GM18498 (cell line): ENCODE measurements at regions not wholly inside any gene's neighbourhood (a gene's known extent, or its start where the extent isn't known, plus 50 kb on each side); places are given as distances from the start of the nearest gene placed in this dataset.

Source experiments
- ATAC-seq: cut with Tn5 transposase; IDR thresholded peaks from one replicate; pipeline ENCODE4 v1.9.1; 2021; ENCODE audit warnings: mild to moderate bottlenecking, moderate library complexity; ENCODE audit not compliant: unreplicated experiment

- peak; percentile 95 for ATAC-seq
Measured at GRCh38 chr3:16048435-16049318, 125.8 kb upstream of the GALNT15 start.

DNA sequence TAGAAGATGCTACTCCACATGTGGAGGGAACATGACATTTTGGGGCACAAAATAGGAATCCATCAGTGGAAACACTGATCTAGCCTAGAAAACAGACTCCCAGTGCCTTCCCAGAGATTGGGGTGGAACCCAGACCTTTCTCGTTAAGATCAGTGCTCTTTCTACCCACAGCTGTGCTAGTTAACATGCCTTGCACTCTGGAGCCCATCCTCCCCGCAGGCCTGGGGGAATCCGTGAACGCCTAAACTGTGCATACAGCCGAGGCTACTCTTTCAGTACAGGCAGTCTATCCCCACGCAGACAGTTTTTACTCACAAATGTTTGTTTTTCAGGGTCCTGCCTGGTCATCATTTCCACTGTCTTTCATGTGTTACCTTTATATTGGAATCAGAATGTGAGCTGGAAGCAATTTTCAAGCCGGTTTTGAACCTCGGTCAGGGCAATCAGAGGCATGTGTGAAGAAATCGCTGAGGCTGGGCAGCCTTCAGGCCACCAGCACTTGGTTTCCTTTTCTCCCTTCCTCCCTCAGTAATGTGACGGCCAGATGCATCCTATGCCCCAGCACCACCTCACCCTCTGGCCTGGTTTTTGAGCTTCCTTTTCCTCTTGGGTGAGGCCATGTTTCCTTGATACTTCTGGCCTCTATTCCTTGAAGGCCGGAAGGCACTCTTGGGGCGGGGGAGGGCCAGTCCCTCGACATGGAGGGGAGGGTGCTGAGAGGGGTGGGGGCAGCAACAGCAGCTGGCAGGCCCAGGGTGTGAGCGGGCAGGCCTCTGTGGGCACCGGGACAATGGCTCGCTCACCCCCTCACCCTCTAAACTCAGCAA is 123.6 kb upstream of the GALNT15 start:
- ATAC-seq: no peak

- ATAC-seq: no peak
Measured at GRCh38 chr3:16051691-16052090, 122.8 kb upstream of the GALNT15 start.

- ATAC-seq: no peak
Measured at GRCh38 chr3:16052964-16053363, 121.5 kb upstream of the GALNT15 start.

DNA sequence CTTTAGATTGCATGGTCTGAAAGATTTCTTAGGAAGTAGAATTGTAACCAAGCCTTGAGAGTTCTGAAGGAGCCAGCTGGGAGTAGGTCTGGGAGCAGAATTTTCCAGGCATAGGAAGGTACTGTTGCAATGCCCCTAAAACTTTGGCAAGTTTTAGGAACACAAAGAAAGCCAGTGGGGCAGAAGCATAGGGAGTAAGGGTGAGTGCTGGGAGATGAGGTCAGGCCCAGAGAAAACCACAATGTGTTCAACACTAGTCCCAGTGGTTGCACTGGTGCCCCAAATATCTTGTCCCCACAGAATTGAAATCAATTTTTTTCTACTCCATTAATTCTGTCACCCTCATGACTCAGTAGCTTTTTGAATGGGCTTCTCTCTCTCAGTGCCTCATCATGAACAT is 120.7 kb upstream of the GALNT15 start:
- ATAC-seq: no peak

GRCh38 chr3:16055606-16056211 is 118.8 kb upstream of the GALNT15 start:
- ATAC-seq: no peak

DNA sequence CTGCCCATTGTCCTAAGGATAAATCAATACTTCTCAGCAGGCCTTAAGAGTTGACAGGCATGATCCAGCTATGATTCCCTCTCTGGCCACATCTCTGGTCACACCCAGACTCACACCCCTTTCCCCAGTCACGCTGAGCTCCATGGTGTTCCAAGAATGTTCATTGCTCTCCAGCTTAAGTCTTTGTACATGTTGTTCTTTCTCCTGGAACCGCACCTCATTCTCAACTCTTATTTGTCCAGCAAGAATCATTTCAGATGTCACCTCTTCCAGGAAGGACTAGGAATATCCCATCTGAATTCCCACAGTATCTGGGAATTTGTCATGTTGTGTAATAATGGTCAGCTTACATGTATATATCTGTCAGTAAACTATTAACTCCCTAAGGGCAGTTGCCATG is 118.3 kb upstream of the GALNT15 start:
- no peak for ATAC-seq

GRCh38 chr3:16058521-16058920 is 116.0 kb upstream of the GALNT15 start:
- ATAC-seq: no peak

DNA sequence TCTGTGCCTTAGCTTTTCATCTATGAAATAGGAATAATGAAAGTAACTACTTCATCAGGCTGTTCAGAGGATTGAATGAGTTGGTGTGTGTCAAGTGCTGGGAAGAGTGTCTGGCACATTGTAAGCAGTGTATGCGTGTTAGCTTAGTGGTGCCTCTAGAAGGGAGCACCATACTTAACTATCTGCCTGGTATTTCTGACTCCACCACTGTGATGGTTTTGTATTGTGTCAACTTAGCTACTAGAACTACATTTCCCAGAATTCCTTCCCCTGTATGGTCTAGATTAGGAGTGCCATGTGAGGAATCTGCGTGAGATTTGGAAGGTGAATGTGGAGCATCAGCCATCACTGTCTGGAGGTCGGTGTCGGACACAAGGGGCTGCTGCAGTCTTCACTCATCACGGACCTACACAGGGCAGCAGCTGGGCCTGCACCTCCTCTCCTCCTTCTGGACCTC is 115.4 kb upstream of the GALNT15 start:
- no peak for ATAC-seq

GRCh38 chr3:16059711-16060357 is 114.6 kb upstream of the GALNT15 start:
- no peak for ATAC-seq

- no peak for ATAC-seq
Measured at GRCh38 chr3:16060358-16060852, 114.1 kb upstream of the GALNT15 start.

- no peak for ATAC-seq
Measured at GRCh38 chr3:16060945-16061344, 113.5 kb upstream of the GALNT15 start.

GRCh38 chr3:16061491-16061890 is 113.0 kb upstream of the GALNT15 start:
- ATAC-seq: no peak

GRCh38 chr3:16063603-16064002 is 110.9 kb upstream of the GALNT15 start:
- ATAC-seq: no peak

DNA sequence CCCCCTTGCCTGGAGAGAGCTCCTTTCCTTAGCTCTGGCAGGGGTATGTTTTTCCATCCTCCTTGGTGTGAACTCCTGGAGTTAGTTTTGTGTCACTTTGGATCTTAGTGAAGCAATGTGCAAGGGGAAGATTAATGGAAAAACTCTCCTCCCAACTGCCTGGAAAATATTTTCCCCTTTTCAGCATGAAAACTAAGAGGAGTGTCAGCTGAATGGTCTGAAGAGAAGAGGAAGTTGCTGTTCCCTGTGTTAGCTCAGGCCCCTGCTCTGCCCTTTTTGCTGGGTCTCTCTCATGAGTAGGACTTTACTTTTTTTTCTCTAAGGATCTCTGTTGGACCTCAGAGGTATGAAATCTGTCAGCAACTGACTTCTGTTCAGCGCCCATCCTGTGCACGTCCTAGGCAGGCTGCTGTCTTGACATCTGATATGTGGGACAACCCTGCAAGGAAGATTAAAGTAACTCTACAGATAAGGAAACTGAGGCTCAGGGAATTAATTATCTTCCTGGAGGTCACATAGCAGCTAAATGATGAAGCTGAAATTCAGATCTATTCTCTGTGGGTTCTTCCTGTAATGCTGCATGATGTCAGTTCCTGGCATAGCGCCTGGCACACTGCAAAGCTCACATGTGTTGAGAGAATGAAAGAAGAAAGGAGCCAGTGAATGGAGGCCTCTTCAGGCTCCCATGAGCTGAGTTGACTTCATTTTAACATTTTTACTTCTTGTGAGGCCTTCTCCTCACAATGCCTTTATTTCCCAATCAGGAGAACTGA is 109.7 kb upstream of the GALNT15 start:
- no peak for ATAC-seq

DNA sequence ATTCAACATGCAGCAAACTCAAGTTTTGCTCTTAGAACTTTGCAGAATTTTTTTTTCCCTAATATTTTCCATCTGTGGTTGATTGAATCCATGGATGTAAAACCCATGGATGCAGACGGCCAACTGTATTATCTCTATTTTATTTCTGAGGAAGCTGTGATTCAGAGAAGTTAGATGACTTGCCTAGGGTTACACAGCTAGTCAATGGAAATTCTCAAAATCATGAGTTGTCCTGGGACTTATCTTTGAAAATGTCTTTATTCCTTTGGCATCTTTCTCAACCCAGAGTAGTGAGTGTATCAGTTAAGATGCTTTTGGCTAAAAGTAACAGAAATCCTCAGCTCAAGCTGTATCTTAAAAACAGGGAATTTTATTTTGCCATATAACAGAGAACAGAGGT is 107.9 kb upstream of the GALNT15 start:
- no peak for ATAC-seq

GRCh38 chr3:16066975-16067374 is 107.5 kb upstream of the GALNT15 start:
- no peak for ATAC-seq

DNA sequence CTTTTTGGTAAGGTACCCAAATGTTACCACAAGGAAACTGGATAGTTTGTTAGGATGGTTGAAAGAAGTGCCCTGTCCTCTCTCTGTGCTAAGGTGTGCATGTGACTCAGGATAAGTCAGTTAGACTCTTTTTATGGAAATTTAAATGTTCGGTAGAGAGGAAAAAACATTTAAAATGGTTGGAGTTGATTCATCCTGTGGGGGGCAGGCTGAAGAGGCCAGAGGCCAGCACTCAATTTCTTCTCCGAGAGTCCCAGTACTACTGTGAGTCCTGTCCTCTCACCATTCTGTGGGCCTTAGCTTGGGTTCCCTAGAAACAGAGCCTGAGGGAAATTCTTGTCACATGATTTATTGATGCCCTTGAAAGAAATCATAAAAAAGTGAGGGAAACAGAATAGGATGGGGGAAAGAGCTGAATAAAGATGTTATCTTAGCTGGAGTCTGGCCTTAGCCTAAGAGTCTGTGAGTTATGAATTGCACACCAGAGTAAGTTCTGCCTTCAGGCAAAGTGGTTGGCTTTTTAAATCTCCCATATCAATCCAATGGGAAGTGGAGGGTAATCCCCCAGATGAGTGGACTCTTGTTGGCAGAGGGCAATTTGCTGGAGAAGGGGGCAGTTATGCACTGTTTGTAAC is 106.5 kb upstream of the GALNT15 start:
- ATAC-seq: no peak

GRCh38 chr3:16069149-16069922 is 105.1 kb upstream of the GALNT15 start:
- no peak for ATAC-seq
